HG03469 (cell line): ENCODE measurements at regions not wholly inside any gene's neighbourhood (a gene's known extent, or its start where the extent isn't known, plus 50 kb on each side); places are given as distances from the start of the nearest gene placed in this dataset.

ENCODE experiments used
- ATAC-seq: cut with Tn5 transposase; IDR thresholded peaks from one replicate; pipeline ENCODE4 v1.9.1; 2021; ENCODE audit warnings: mild to moderate bottlenecking, moderate library complexity, moderate number of reproducible peaks; ENCODE audit not compliant: unreplicated experiment

- no peak for ATAC-seq
These were observed 107.7 kb downstream of the SIPA1L2 start for GRCh38 chr1:232522189-232522588.

- ATAC-seq = no peak
These were observed 108.3 kb downstream of the SIPA1L2 start for GRCh38 chr1:232521660-232522059.

GRCh38 chr1:232519186-232519585 is 110.7 kb downstream of the SIPA1L2 start:
- no peak for ATAC-seq

GRCh38 chr1:232518349-232518748 is 111.6 kb downstream of the SIPA1L2 start:
- no peak for ATAC-seq

- no peak for ATAC-seq
These were observed 112.7 kb downstream of the SIPA1L2 start for GRCh38 chr1:232517204-232517603.

- no peak for ATAC-seq
These were observed 114.2 kb downstream of the SIPA1L2 start for GRCh38 chr1:232515706-232516105.

GRCh38 chr1:232512712-232513111 is 117.2 kb downstream of the SIPA1L2 start:
- no peak for ATAC-seq

GRCh38 chr1:232511172-232511571 is 118.8 kb downstream of the SIPA1L2 start:
- no peak for ATAC-seq

- no peak for ATAC-seq
These were observed 119.4 kb downstream of the SIPA1L2 start for GRCh38 chr1:232510367-232511110.

- ATAC-seq = no peak
These were observed 120.4 kb downstream of the SIPA1L2 start for GRCh38 chr1:232509570-232509969.

- ATAC-seq = no peak
These were observed 121.7 kb downstream of the SIPA1L2 start for GRCh38 chr1:232508130-232508701.

GRCh38 chr1:232507571-232507970 is 122.4 kb downstream of the SIPA1L2 start:
- no peak for ATAC-seq

GRCh38 chr1:232505884-232506283 is 124.0 kb downstream of the SIPA1L2 start:
- no peak for ATAC-seq

- ATAC-seq = no peak
These were observed 125.3 kb downstream of the SIPA1L2 start for GRCh38 chr1:232504651-232505050.

GRCh38 chr1:232503497-232503896 is 126.4 kb downstream of the SIPA1L2 start:
- no peak for ATAC-seq

GRCh38 chr1:232501854-232502253 is 128.1 kb downstream of the SIPA1L2 start:
- no peak for ATAC-seq

- no peak for ATAC-seq
These were observed 130.7 kb downstream of the SIPA1L2 start for GRCh38 chr1:232499188-232499587.

GRCh38 chr1:232493869-232494268 is 136.1 kb downstream of the SIPA1L2 start:
- ATAC-seq = no peak

GRCh38 chr1:232489256-232489655 is 140.7 kb downstream of the SIPA1L2 start:
- no peak for ATAC-seq

- no peak for ATAC-seq
These were observed 142.7 kb downstream of the SIPA1L2 start for GRCh38 chr1:232487236-232487635.

GRCh38 chr1:232486454-232487207 is 143.3 kb downstream of the SIPA1L2 start:
- ATAC-seq = no peak

GRCh38 chr1:232486006-232486405 is 143.9 kb downstream of the SIPA1L2 start:
- ATAC-seq = no peak
